Prostate gland (tissue), 2 donors: ENCODE measurements at regions not wholly inside any gene's neighbourhood (a gene's known extent, or its start where the extent isn't known, plus 50 kb on each side); places are given as distances from the start of the nearest gene placed in this dataset.

Experiments
- DNase-seq: peaks from one replicate; pipeline ENCODE4 v3.0.0-alpha.2; 2019; ENCODE audit warnings: low spot score
- H3K27ac ChIP-seq, 2 donors: fragments of 200-600 bp; sonication (generic); 2 replicates each; pipeline ENCODE4 v1.5.1; 2017 to 2019
- H3K27me3 ChIP-seq: fragments of 200-600 bp; sonication (generic); replicated peaks from 2 replicates; pipeline ENCODE4 v1.5.1; 2019; ENCODE audit not compliant: insufficient read depth
- H3K36me3 ChIP-seq, 2 donors: fragments of 200-600 bp; sonication (generic); 1 replicate in 1 of 2; 2 replicates in 1 of 2; pipeline versions ENCODE4 v1.5.1 to v1.8.1; 2017 to 2019
- H3K4me1 ChIP-seq: fragments of 200-600 bp; sonication (generic); replicated peaks from 2 replicates; pipeline ENCODE4 v1.5.1; 2019
- H3K4me3 ChIP-seq, 2 donors: fragments of 200-600 bp; sonication (generic); 2 replicates each; pipeline ENCODE4 v1.5.1; 2017 to 2019
- H3K9me3 ChIP-seq: fragments of 200-600 bp; sonication (generic); 2 replicates; pipeline ENCODE4 v1.5.1; 2017
- POLR2A ChIP-seq: fragments of 450-650 bp; IDR thresholded peaks from one replicate; pipeline ENCODE4 v1.6.1; 2016; ENCODE audit warnings: antibody characterized with exemption, mild to moderate bottlenecking
- POLR2AphosphoS5 ChIP-seq: sonication (generic); formaldehyde crosslinking; IDR thresholded peaks from one replicate; pipeline ENCODE4 v1.6.1; 2017; ENCODE audit warnings: antibody characterized with exemption
- WGBS: methylation state at CpG from one replicate; pipeline ENCODE4 v1.1.5; 2018; 5-methylcytosine and 5-hydroxymethylcytosine counted together
- intact Hi-C: fragments of 100-400 bp; cut with DNase I; formaldehyde crosslinking; loops from one replicate; pipeline ENCODE4 v1.14.2; 2022
- TF ChIP-seq, protein P1 (sequence below), 4 experiments: fragments of 200-600 bp in 2 of 4; fragments of 450-650 bp in 2 of 4; sonication (generic) in 2 of 4; IDR thresholded peaks; 1 replicate in 3 of 4; 2 replicates in 1 of 4; pipeline ENCODE4 v1.5.1; 2016 to 2019; ENCODE audit warnings: antibody characterized with exemption in 4 of 4, mild to moderate bottlenecking in 2 of 4, moderate library complexity in 2 of 4

DNA sequence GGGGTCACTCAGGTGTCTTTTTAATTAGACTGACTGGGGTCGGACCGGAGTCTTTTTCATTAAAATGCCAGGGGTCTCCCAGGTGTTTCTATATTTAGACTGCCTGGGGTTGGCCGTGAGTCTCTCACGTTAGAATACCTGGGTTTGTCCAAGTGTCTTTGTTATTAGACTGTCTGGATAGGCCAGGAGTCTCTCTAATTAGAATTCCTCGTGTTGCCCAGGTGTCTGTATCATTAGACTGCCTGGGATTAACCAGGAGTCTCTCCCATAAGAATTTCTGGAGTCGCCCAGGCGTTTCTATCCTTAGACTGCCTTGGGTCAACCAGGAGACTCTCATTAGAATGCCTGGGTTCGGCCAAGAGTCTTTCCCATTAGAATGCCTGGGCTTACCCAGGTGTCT lies 1445.7 kb downstream of the UQCRFS1 start:
- intact Hi-C loops: no loop called here
- H3K9me3 ChIP-seq: no peaks in the 10 kb centered on the region

DNA sequence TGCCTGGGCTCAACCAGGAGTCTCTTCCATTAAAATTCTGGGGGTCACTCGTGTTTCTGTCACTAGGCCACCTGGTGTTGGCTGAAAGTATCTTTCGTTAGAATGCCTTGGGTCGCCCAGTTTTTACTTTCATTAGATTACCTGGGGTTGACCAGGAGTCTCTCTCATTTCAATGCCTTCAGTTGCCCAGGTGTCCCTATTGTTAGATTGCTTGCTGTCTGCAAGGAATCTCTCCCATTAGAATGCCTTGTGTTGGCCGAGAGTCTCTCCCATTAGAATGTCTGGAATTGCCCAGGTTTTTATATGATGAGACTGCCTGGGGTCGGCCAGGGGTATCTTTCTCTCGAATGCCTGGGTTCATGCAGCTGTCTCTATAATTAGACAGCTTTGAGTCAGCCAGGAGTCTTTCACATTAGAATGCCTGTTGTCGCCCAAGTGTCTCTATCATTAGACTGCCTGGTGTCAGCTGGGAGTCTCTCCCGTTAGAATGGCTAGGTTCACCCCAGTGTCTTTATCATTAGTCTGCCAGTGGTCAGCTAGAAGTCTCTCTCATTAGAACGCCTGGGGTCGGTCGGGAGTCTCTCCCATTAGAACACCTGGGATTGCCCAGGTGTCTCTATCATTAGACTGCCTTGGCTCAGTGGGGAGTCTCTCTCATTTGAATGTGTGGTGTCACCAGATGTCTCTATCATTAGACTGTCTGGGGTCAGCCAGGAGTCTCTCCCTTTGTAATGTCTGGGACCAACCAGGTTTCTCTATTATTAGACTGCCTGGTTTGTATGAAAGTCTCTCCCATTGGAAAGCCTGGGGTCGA lies 1446.8 kb downstream of the UQCRFS1 start:
- intact Hi-C loops: no loop called here
- Histone ChIP-seq H3K4me3 (no peak overlapping the region), H3K4me1 (no peaks in the 10 kb centered on the region), H3K27me3 (no peaks in the 10 kb centered on the region), H3K36me3 (no peaks in the 10 kb centered on the region), H3K27ac (no peak overlapping the region), H3K9me3 (no peaks in the 10 kb centered on the region)
- DNase-seq: no peak
- WGBS: 91% methylated on average over 12 of the region's 12 CpGs
- TF ChIP-seq, protein P1, sequence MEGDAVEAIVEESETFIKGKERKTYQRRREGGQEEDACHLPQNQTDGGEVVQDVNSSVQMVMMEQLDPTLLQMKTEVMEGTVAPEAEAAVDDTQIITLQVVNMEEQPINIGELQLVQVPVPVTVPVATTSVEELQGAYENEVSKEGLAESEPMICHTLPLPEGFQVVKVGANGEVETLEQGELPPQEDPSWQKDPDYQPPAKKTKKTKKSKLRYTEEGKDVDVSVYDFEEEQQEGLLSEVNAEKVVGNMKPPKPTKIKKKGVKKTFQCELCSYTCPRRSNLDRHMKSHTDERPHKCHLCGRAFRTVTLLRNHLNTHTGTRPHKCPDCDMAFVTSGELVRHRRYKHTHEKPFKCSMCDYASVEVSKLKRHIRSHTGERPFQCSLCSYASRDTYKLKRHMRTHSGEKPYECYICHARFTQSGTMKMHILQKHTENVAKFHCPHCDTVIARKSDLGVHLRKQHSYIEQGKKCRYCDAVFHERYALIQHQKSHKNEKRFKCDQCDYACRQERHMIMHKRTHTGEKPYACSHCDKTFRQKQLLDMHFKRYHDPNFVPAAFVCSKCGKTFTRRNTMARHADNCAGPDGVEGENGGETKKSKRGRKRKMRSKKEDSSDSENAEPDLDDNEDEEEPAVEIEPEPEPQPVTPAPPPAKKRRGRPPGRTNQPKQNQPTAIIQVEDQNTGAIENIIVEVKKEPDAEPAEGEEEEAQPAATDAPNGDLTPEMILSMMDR (IDR thresholded peaks at IDR 0.05): no peak
- no peak for TF ChIP-seq POLR2A
- no peak for TF ChIP-seq POLR2AphosphoS5

More for the DNA sequence above, 1445.7 kb downstream of the UQCRFS1 start:
- Histone ChIP-seq H3K36me3 (no peaks in the 10 kb centered on the region), H3K27me3 (no peaks in the 10 kb centered on the region), H3K27ac (no peak overlapping the region), H3K4me3 (no peak overlapping the region), H3K4me1 (no peaks in the 10 kb centered on the region)
- no peak for TF ChIP-seq POLR2A
- TF ChIP-seq POLR2AphosphoS5: no peak
- TF ChIP-seq, protein P1 (IDR thresholded peaks at IDR 0.05): no peak
- 97% methylated on average over 8 of the region's 8 CpGs for WGBS
- no peak for DNase-seq

DNA sequence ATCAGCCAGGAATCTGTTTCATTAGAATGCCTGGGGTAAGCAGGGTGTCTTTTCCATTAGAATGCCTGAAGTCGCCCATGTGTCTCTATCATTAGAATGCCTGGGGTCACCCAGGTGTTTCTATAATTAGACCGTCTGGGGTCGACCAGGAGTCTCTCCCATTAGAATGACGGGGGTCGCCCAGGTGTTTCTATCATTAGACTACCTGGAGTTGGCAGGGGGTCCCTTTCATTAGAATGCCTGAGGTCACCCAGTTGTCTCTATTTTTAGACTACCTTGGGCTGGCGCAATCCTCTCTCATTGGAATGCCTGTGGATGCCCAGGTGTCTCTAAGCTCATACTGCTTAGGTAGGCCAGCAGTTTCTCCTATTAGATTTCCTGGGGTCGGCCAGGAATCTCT lies 1447.6 kb downstream of the UQCRFS1 start:
- no peak overlapping the region for H3K27ac ChIP-seq
- TF ChIP-seq, protein P1 (IDR thresholded peaks at IDR 0.05): no peak
- no peak for TF ChIP-seq POLR2A
- no peak for TF ChIP-seq POLR2AphosphoS5
- no peaks in the 10 kb centered on the region for H3K9me3 ChIP-seq
- WGBS: 90% methylated on average over 7 of the region's 7 CpGs
- H3K27me3 ChIP-seq: no peaks in the 10 kb centered on the region
- H3K36me3 ChIP-seq: no peaks in the 10 kb centered on the region
- intact Hi-C loops: no loop called here
- no peak for DNase-seq
- no peaks in the 10 kb centered on the region for H3K4me1 ChIP-seq
- H3K4me3 ChIP-seq: no peak overlapping the region

DNA sequence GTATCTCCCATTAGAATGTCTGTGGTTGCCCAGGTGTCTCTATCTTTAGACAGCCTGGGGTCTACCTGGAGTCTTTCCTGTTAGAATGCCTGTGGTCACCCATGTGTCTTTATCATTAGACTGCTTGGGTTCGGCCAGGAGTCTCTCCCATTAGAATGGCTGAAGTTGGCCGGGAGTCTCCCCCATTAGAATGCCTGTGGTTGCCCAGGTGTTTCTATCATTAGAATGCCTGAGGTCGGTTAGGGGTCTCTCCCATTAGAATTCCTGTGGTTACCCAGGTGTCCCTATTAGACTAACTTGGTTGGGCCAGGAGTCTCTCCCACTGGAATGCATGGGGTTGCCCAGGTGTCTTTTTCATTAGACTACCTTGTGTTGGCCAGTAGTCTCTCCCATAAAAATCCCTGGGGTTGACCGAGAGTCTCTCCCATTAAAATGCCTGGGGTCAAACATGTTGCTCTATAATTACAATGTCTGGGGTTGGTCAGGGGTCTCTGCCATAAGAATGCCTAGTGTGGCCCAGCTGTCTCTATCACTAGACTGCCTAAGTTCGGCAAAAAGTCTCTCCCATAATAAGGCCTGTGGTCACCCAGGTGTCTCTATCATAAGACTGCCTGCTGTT lies 1448.7 kb downstream of the UQCRFS1 start:
- 88% methylated on average over 5 of the region's 5 CpGs for WGBS
- no peaks in the 10 kb centered on the region for H3K36me3 ChIP-seq
- TF ChIP-seq POLR2AphosphoS5 (no peak), POLR2A (no peak)
- TF ChIP-seq, protein P1 (IDR thresholded peaks at IDR 0.05): no peak
- no peak overlapping the region for H3K4me3 ChIP-seq
- intact Hi-C loops: no loop called here
- H3K27me3 ChIP-seq: no peaks in the 10 kb centered on the region
- H3K27ac ChIP-seq: no peak overlapping the region
- H3K4me1 ChIP-seq: no peaks in the 10 kb centered on the region
- no peaks in the 10 kb centered on the region for H3K9me3 ChIP-seq
- DNase-seq: no peak

DNA sequence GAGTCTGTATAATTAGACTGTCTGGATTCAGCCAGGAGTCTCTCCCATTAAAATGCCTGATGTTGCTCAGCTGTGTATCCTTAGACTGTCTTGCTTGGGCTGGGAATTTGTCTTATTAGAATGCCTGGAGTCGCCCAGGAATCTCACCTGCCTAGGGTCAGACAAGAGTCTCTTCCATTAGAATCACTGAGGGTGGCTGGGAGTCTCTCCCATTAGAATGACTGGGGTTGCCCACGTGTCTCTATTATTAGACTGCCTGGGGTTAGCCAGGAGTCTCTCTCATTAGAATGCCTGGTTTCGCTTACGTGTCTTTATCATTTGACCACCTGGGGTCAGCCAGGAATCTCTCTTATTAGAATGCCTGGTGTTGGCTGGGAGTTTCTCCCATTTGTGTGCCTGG lies 1450.0 kb downstream of the UQCRFS1 start:
- TF ChIP-seq POLR2A (no peak), POLR2AphosphoS5 (no peak)
- TF ChIP-seq, protein P1 (IDR thresholded peaks at IDR 0.05): no peak
- WGBS: 87% methylated on average over 4 of the region's 4 CpGs
- Histone ChIP-seq H3K9me3 (no peaks in the 10 kb centered on the region), H3K27ac (no peak overlapping the region), H3K36me3 (no peaks in the 10 kb centered on the region), H3K4me1 (no peaks in the 10 kb centered on the region), H3K27me3 (no peaks in the 10 kb centered on the region), H3K4me3 (no peak overlapping the region)
- intact Hi-C loops: no loop called here
- DNase-seq: no peak
